GM23338 (cell line): ENCODE measurements at regions not wholly inside any gene's neighbourhood (a gene's known extent, or its start where the extent isn't known, plus 50 kb on each side); places are given as distances from the start of the nearest gene placed in this dataset.

Source experiments
- ATAC-seq: fragments of 200-7000 bp; cut with Tn5 transposase; 3 replicates; pipeline ENCODE4 v1.9.1; 2020
- DNase-seq: peaks from one replicate; pipeline ENCODE4 v3.0.0-alpha.2; 2015; ENCODE audit warnings: low spot score
- H2AFZ ChIP-seq: fragments of 200-600 bp; sonication (generic); 2 replicates; pipeline ENCODE4 v1.8.0; 2016; ENCODE audit warnings: antibody characterized with exemption, mild to moderate bottlenecking, moderate library complexity
- H3F3A ChIP-seq: fragments of 200-600 bp; sonication (generic); replicated peaks from 2 replicates; pipeline ENCODE4 v1.8.0; 2017; ENCODE audit warnings: antibody characterized with exemption, mixed run types, low read depth
- H3K27ac ChIP-seq: fragments of 200-600 bp; sonication (generic); 2 replicates; pipeline ENCODE4 v1.6.1; 2016; ENCODE audit warnings: low read depth
- H3K27me3 ChIP-seq: fragments of 200-600 bp; sonication (generic); 2 replicates; pipeline ENCODE4 v1.8.0; 2016; ENCODE audit warnings: mild to moderate bottlenecking, mixed run types, moderate library complexity; ENCODE audit not compliant: insufficient read depth
- H3K36me3 ChIP-seq: fragments of 200-600 bp; sonication (generic); 2 replicates; pipeline ENCODE4 v1.8.0; 2016; ENCODE audit warnings: mild to moderate bottlenecking; ENCODE audit not compliant: insufficient read depth
- H3K4me1 ChIP-seq: fragments of 200-600 bp; sonication (generic); 2 replicates; pipeline ENCODE4 v1.8.0; 2016; ENCODE audit warnings: mild to moderate bottlenecking, moderate library complexity; ENCODE audit not compliant: insufficient read depth
- H3K4me2 ChIP-seq: fragments of 200-600 bp; sonication (generic); 2 replicates; pipeline ENCODE4 v1.7.1; 2017; ENCODE audit warnings: mixed run types
- H3K4me3 ChIP-seq: fragments of 200-600 bp; sonication (generic); 2 replicates; pipeline ENCODE4 v1.6.1; 2016; ENCODE audit warnings: mixed run types
- H3K79me2 ChIP-seq: fragments of 200-600 bp; sonication (generic); replicated peaks from 2 replicates; pipeline ENCODE4 v1.8.0; 2017; ENCODE audit warnings: mild to moderate bottlenecking; ENCODE audit not compliant: insufficient read depth
- H3K9me2 ChIP-seq: fragments of 200-600 bp; sonication (generic); 2 replicates; pipeline ENCODE4 v1.8.0; 2017; ENCODE audit not compliant: insufficient read depth
- H4K20me1 ChIP-seq: fragments of 200-600 bp; sonication (generic); replicated peaks from 2 replicates; pipeline ENCODE4 v1.8.0; 2017; ENCODE audit warnings: mild to moderate bottlenecking; ENCODE audit not compliant: insufficient read depth
- H3K27ac Mint-ChIP-seq: 2 replicates; pipeline ENCODE4 v1.8.0; 2020; ENCODE audit warnings: inconsistent platforms, mild to moderate bottlenecking, moderate library complexity, mixed read lengths
- H3K27me3 Mint-ChIP-seq: 3 replicates; pipeline ENCODE4 v1.8.0; 2022; ENCODE audit warnings: low read depth, mild to moderate bottlenecking, moderate library complexity, mixed read lengths, inconsistent platforms; ENCODE audit not compliant: insufficient read depth, poor library complexity
- H3K36me3 Mint-ChIP-seq: 3 replicates; pipeline ENCODE4 v1.8.0; 2021; ENCODE audit warnings: low read depth, mild to moderate bottlenecking, inconsistent platforms, moderate library complexity, mixed read lengths
- H3K4me1 Mint-ChIP-seq: 3 replicates; pipeline ENCODE4 v1.8.0; 2020; ENCODE audit warnings: mild to moderate bottlenecking, inconsistent platforms, mixed read lengths
- H3K4me3 Mint-ChIP-seq: 3 replicates; pipeline ENCODE4 v1.8.0; 2021; ENCODE audit warnings: moderate library complexity, mild to moderate bottlenecking, inconsistent platforms, mixed read lengths
- H3K9me3 Mint-ChIP-seq: 3 replicates; pipeline ENCODE4 v1.8.0; 2020; ENCODE audit warnings: moderate library complexity, mild to moderate bottlenecking, inconsistent platforms, mixed read lengths
- CREB1 ChIP-seq: fragments of 250-450 bp; sonication (Bioruptor Pico); IDR thresholded peaks from 2 replicates; pipeline ENCODE4 v1.5.0; 2020; ENCODE audit warnings: low read depth, mild to moderate bottlenecking, moderate library complexity
- ETS1 ChIP-seq: IDR thresholded peaks from 2 replicates; pipeline ENCODE4 v1.6.1; 2016; ENCODE audit warnings: antibody characterized with exemption
- JUNB ChIP-seq: IDR thresholded peaks from one replicate; pipeline ENCODE4 v1.6.1; 2016; ENCODE audit warnings: antibody characterized with exemption; ENCODE audit not compliant: unreplicated experiment
- POLR2AphosphoS5 ChIP-seq: IDR thresholded peaks from 2 replicates; pipeline ENCODE4 v1.6.1; 2016; ENCODE audit warnings: antibody characterized with exemption, low read depth
- REST ChIP-seq: IDR thresholded peaks from one replicate; pipeline ENCODE4 v1.6.1; 2018; ENCODE audit warnings: antibody characterized with exemption; ENCODE audit not compliant: unreplicated experiment
- ZNF114 ChIP-seq: fragments of 250-450 bp; sonication (Bioruptor Pico); IDR thresholded peaks from 2 replicates; pipeline ENCODE4 v1.5.0; 2020; ENCODE audit warnings: mild to moderate bottlenecking, moderate library complexity
- TF ChIP-seq, protein P1 (sequence below): fragments of 250-450 bp; sonication (Bioruptor Pico); IDR thresholded peaks from 2 replicates; pipeline ENCODE4 v1.5.0; 2020; ENCODE audit warnings: mild to moderate bottlenecking, moderate library complexity

DNA sequence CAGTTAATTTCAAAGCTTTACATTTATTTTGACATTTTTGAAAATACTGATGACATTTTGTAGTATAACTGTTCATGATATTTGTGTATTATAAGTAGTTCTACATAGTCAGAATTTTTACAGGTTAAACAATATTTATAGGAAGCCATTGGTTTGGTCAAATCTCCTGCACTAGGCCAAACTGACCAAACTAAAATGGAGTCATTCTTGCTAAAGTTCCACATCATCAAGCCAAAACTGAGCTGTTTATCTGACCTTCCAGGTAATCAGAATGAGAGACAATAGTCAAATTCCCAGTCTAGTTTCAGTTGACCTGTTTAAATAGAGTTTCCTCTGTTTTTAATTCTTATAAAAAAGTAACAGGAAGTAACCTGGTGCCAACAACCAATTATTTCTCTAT lies 253.3 kb upstream of the RGS18 start (continued):
- TF ChIP-seq, protein P1, sequence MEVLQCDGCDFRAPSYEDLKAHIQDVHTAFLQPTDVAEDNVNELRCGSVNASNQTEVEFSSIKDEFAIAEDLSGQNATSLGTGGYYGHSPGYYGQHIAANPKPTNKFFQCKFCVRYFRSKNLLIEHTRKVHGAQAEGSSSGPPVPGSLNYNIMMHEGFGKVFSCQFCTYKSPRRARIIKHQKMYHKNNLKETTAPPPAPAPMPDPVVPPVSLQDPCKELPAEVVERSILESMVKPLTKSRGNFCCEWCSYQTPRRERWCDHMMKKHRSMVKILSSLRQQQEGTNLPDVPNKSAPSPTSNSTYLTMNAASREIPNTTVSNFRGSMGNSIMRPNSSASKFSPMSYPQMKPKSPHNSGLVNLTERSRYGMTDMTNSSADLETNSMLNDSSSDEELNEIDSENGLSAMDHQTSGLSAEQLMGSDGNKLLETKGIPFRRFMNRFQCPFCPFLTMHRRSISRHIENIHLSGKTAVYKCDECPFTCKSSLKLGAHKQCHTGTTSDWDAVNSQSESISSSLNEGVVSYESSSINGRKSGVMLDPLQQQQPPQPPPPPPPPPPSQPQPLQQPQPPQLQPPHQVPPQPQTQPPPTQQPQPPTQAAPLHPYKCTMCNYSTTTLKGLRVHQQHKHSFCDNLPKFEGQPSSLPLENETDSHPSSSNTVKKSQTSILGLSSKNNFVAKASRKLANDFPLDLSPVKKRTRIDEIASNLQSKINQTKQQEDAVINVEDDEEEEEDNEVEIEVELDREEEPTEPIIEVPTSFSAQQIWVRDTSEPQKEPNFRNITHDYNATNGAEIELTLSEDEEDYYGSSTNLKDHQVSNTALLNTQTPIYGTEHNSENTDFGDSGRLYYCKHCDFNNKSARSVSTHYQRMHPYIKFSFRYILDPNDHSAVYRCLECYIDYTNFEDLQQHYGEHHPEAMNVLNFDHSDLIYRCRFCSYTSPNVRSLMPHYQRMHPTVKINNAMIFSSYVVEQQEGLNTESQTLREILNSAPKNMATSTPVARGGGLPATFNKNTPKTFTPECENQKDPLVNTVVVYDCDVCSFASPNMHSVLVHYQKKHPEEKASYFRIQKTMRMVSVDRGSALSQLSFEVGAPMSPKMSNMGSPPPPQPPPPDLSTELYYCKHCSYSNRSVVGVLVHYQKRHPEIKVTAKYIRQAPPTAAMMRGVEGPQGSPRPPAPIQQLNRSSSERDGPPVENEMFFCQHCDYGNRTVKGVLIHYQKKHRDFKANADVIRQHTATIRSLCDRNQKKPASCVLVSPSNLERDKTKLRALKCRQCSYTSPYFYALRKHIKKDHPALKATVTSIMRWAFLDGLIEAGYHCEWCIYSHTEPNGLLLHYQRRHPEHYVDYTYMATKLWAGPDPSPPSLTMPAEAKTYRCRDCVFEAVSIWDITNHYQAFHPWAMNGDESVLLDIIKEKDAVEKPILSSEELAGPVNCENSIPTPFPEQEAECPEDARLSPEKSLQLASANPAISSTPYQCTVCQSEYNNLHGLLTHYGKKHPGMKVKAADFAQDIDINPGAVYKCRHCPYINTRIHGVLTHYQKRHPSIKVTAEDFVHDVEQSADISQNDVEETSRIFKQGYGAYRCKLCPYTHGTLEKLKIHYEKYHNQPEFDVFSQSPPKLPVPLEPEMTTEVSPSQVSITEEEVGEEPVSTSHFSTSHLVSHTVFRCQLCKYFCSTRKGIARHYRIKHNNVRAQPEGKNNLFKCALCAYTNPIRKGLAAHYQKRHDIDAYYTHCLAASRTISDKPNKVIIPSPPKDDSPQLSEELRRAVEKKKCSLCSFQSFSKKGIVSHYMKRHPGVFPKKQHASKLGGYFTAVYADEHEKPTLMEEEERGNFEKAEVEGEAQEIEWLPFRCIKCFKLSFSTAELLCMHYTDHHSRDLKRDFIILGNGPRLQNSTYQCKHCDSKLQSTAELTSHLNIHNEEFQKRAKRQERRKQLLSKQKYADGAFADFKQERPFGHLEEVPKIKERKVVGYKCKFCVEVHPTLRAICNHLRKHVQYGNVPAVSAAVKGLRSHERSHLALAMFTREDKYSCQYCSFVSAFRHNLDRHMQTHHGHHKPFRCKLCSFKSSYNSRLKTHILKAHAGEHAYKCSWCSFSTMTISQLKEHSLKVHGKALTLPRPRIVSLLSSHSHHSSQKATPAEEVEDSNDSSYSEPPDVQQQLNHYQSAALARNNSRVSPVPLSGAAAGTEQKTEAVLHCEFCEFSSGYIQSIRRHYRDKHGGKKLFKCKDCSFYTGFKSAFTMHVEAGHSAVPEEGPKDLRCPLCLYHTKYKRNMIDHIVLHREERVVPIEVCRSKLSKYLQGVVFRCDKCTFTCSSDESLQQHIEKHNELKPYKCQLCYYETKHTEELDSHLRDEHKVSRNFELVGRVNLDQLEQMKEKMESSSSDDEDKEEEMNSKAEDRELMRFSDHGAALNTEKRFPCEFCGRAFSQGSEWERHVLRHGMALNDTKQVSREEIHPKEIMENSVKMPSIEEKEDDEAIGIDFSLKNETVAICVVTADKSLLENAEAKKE, result no peak
- TF ChIP-seq POLR2AphosphoS5 (no peak), CREB1 (CRISPR knock-in tag) (no peak)

- H4K20me1 ChIP-seq, result no peaks in the 10 kb centered on the region
- no peaks in the 10 kb centered on the region for H3K36me3 ChIP-seq
- Mint-ChIP-seq H3K4me1 (peaks cover 7% of the 10 kb centered on the region), H3K27ac (no peak overlapping the region), H3K9me3 (peaks cover 25% of the 10 kb centered on the region), H3K4me3 (no peak overlapping the region), H3K27me3 (no peaks in the 10 kb centered on the region), H3K36me3 (peaks cover 24% of the 10 kb centered on the region)
- H3K4me2 ChIP-seq, result no peak overlapping the region
- H3K79me2 ChIP-seq, result no peaks in the 10 kb centered on the region
- H2AFZ ChIP-seq, result no peak overlapping the region
- TF ChIP-seq ZNF114 (CRISPR knock-in tag) (no peak), REST (no peak), JUNB (no peak), ETS1 (no peak)
- DNase-seq (no peak), ATAC-seq (no peak)
- H3F3A ChIP-seq, result no peaks in the 10 kb centered on the region
- peaks cover 8% of the 10 kb centered on the region; the same call in 1 of the 2 replicates for H3K4me1 ChIP-seq
- H3K27me3 ChIP-seq, result no peaks in the 10 kb centered on the region
- no peak overlapping the region for H3K27ac ChIP-seq
- H3K9me2 ChIP-seq, result peaks cover 23% of the 10 kb centered on the region
- H3K4me3 ChIP-seq, result no peak overlapping the region
Measured at GRCh38 chr1:191905781-191906180, 252.5 kb upstream of the RGS18 start.
